HEK293 (cell line): ENCODE measurements at regions not wholly inside any gene's neighbourhood (a gene's known extent, or its start where the extent isn't known, plus 50 kb on each side); places are given as distances from the start of the nearest gene placed in this dataset.

Experiments used
- HOXA7 ChIP-seq: sonication (generic); formaldehyde crosslinking; IDR thresholded peaks from 2 replicates; pipeline ENCODE4 v1.8.1; 2022; ENCODE audit warnings: missing genetic modification reagents, borderline replicate concordance
- ZNF366 ChIP-seq: fragments of 450-650 bp; formaldehyde crosslinking; conservative IDR thresholded peaks from 2 replicates; pipeline ENCODE4 v1.5.1; 2016; ENCODE audit warnings: missing biosample characterization, missing genetic modification characterization
- ZSCAN30 ChIP-seq: fragments of 450-650 bp; IDR thresholded peaks from 2 replicates; pipeline ENCODE4 v1.5.1; 2018; ENCODE audit warnings: missing biosample characterization, mild to moderate bottlenecking, missing genetic modification characterization, moderate library complexity
- TF ChIP-seq, protein P1 (sequence below): fragments of 450-650 bp; formaldehyde crosslinking; IDR thresholded peaks from 2 replicates; pipeline ENCODE4 v1.5.1; 2016; ENCODE audit warnings: missing biosample characterization, missing genetic modification characterization
- TF ChIP-seq, protein P2 (sequence below): fragments of 450-650 bp; formaldehyde crosslinking; conservative IDR thresholded peaks from 2 replicates; pipeline ENCODE4 v1.5.1; 2016; ENCODE audit warnings: low read depth, missing biosample characterization, missing genetic modification characterization
- TF ChIP-seq, protein P3 (sequence below): fragments of 450-650 bp; formaldehyde crosslinking; IDR thresholded peaks from 2 replicates; pipeline ENCODE4 v1.5.1; 2016; ENCODE audit warnings: missing biosample characterization, missing genetic modification characterization
- TF ChIP-seq, protein P4 (sequence below): fragments of 450-650 bp; formaldehyde crosslinking; optimal IDR thresholded peaks from 2 replicates; pipeline ENCODE3; 2016; ENCODE audit warnings: missing biosample characterization, mild to moderate bottlenecking, missing genetic modification characterization

DNA sequence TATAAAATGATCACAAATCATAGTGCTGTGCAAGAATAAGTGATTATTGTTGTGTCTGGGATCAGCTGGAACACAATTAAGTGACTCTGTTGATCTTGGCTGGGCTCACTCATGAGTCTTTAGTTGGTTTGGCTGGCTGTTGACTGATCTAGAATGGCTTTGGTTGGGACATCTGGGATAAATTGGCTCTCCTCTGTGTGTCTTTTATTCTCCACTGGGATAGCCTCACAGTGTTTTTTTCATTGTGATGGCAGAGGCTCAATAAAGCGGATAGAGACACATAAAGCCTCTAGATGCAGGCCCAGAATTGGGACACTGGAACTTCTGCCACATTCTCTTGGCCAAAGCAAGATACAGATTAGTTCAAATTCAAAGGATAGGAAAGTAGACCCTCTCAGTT, 735.6 kb downstream of the PDCD6IP start:
- TF ChIP-seq ZNF366 (no peak), HOXA7 (CRISPR knock-in tag) (no peak), ZSCAN30 (tag by site-specific recombination) (no peak)
- TF ChIP-seq, protein P1, sequence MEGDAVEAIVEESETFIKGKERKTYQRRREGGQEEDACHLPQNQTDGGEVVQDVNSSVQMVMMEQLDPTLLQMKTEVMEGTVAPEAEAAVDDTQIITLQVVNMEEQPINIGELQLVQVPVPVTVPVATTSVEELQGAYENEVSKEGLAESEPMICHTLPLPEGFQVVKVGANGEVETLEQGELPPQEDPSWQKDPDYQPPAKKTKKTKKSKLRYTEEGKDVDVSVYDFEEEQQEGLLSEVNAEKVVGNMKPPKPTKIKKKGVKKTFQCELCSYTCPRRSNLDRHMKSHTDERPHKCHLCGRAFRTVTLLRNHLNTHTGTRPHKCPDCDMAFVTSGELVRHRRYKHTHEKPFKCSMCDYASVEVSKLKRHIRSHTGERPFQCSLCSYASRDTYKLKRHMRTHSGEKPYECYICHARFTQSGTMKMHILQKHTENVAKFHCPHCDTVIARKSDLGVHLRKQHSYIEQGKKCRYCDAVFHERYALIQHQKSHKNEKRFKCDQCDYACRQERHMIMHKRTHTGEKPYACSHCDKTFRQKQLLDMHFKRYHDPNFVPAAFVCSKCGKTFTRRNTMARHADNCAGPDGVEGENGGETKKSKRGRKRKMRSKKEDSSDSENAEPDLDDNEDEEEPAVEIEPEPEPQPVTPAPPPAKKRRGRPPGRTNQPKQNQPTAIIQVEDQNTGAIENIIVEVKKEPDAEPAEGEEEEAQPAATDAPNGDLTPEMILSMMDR (tag by site-specific recombination): no peak
- TF ChIP-seq, protein P2, sequence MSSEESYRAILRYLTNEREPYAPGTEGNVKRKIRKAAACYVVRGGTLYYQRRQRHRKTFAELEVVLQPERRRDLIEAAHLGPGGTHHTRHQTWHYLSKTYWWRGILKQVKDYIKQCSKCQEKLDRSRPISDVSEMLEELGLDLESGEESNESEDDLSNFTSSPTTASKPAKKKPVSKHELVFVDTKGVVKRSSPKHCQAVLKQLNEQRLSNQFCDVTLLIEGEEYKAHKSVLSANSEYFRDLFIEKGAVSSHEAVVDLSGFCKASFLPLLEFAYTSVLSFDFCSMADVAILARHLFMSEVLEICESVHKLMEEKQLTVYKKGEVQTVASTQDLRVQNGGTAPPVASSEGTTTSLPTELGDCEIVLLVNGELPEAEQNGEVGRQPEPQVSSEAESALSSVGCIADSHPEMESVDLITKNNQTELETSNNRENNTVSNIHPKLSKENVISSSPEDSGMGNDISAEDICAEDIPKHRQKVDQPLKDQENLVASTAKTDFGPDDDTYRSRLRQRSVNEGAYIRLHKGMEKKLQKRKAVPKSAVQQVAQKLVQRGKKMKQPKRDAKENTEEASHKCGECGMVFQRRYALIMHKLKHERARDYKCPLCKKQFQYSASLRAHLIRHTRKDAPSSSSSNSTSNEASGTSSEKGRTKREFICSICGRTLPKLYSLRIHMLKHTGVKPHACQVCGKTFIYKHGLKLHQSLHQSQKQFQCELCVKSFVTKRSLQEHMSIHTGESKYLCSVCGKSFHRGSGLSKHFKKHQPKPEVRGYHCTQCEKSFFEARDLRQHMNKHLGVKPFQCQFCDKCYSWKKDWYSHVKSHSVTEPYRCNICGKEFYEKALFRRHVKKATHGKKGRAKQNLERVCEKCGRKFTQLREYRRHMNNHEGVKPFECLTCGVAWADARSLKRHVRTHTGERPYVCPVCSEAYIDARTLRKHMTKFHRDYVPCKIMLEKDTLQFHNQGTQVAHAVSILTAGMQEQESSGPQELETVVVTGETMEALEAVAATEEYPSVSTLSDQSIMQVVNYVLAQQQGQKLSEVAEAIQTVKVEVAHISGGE (tag by site-specific recombination): no peak
- TF ChIP-seq, protein P3, sequence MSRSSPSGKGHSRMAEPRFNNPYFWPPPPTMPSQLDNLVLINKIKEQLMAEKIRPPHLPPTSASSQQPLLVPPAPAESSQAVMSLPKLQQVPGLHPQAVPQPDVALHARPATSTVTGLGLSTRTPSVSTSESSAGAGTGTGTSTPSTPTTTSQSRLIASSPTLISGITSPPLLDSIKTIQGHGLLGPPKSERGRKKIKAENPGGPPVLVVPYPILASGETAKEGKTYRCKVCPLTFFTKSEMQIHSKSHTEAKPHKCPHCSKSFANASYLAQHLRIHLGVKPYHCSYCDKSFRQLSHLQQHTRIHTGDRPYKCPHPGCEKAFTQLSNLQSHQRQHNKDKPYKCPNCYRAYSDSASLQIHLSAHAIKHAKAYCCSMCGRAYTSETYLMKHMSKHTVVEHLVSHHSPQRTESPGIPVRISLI (tag by site-specific recombination): no peak
- TF ChIP-seq, protein P4, sequence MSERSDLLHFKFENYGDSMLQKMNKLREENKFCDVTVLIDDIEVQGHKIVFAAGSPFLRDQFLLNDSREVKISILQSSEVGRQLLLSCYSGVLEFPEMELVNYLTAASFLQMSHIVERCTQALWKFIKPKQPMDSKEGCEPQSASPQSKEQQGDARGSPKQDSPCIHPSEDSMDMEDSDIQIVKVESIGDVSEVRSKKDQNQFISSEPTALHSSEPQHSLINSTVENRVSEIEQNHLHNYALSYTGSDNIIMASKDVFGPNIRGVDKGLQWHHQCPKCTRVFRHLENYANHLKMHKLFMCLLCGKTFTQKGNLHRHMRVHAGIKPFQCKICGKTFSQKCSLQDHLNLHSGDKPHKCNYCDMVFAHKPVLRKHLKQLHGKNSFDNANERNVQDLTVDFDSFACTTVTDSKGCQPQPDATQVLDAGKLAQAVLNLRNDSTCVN (tag by site-specific recombination): no peak
